ENCODE measurements at regions not wholly inside any gene's neighbourhood (a gene's known extent, or its start where the extent isn't known, plus 50 kb on each side); places are given as distances from the start of the nearest gene placed in this dataset.

GRCh38 chr1:234997896-234998741 lies 130.5 kb downstream of the TOMM20 start:
- Histone ChIP-seq H3K36me3 (no peaks in the 10 kb centered on the region), H3K4me3 (no peak overlapping the region), H3K27me3 (no peaks in the 10 kb centered on the region), H3K27ac (peak overlapping the region; percentile 87 to 96), H3K4me1 (peaks cover 7 to 10% of the 10 kb centered on the region in 2 donors), H3K9me3 (no peaks in the 10 kb centered on the region)
- peak in 1 of 2 donors; percentile 63 for DNase-seq
- TF ChIP-seq CTCF (IDR thresholded peaks at IDR 0.05): no peak
- no peak for TF ChIP-seq POLR2A (IDR thresholded peaks at IDR 0.05)
- intact Hi-C loops (cut with DNase I; ENCODE audit: low total_unique reads): loop anchor here (5.0 kb wide), 1 partner anchor 391 kb away; no protein-coding TSS in a partner anchor

- peak; percentile 96 to 99 for DNase-seq
- Histone ChIP-seq H3K4me1 (peaks cover 7 to 10% of the 10 kb centered on the region in 2 donors), H3K9me3 (no peaks in the 10 kb centered on the region), H3K27me3 (no peaks in the 10 kb centered on the region), H3K4me3 (no peak overlapping the region), H3K27ac (peak overlapping the region; percentile 87 to 96), H3K36me3 (no peaks in the 10 kb centered on the region)
- TF ChIP-seq POLR2A (IDR thresholded peaks at IDR 0.05) (peak; percentile 38 to 45), CTCF (IDR thresholded peaks at IDR 0.05) (no peak)
- intact Hi-C loops (cut with DNase I; ENCODE audit: low total_unique reads): loop anchor here (5.0 kb wide), 1 partner anchor 390 kb away; no protein-coding TSS in a partner anchor
Observed at GRCh38 chr1:234997201-234997895, 131.3 kb downstream of the TOMM20 start.

- Histone ChIP-seq H3K27me3 (no peaks in the 10 kb centered on the region), H3K27ac (peak overlapping the region; percentile 87 to 96), H3K9me3 (no peaks in the 10 kb centered on the region), H3K4me1 (peaks cover 7 to 10% of the 10 kb centered on the region in 2 donors), H3K36me3 (no peaks in the 10 kb centered on the region), H3K4me3 (no peak overlapping the region)
- intact Hi-C loops (cut with DNase I; ENCODE audit: low total_unique reads): loop anchor here (5.0 kb wide), 1 partner anchor 389 kb away; no protein-coding TSS in a partner anchor
- TF ChIP-seq POLR2A (IDR thresholded peaks at IDR 0.05): no peak
- no peak for TF ChIP-seq CTCF (IDR thresholded peaks at IDR 0.05)
- no peak for DNase-seq
Observed at GRCh38 chr1:234996245-234996757, 132.3 kb downstream of the TOMM20 start.

- Histone ChIP-seq H3K4me3 (no peak overlapping the region), H3K9me3 (no peaks in the 10 kb centered on the region), H3K4me1 (peaks cover 7 to 13% of the 10 kb centered on the region in 2 donors), H3K36me3 (no peaks in the 10 kb centered on the region), H3K27ac (peak overlapping the region; percentile 9 to 18), H3K27me3 (no peaks in the 10 kb centered on the region)
- DNase-seq: no peak
- intact Hi-C loops (cut with DNase I; ENCODE audit: low total_unique reads): loop anchor here (5.0 kb wide), 1 partner anchor 387 kb away; no protein-coding TSS in a partner anchor
- no peak for TF ChIP-seq POLR2A (IDR thresholded peaks at IDR 0.05)
- no peak for TF ChIP-seq CTCF (IDR thresholded peaks at IDR 0.05)
Observed at GRCh38 chr1:234994436-234995295, 134.0 kb downstream of the TOMM20 start.

Measured in uterus (tissue), 3 donors.